ENCODE measurements at regions not wholly inside any gene's neighbourhood (a gene's known extent, or its start where the extent isn't known, plus 50 kb on each side); places are given as distances from the start of the nearest gene placed in this dataset.

- TF ChIP-seq RNF219 (CRISPR knock-in tag; IDR thresholded peaks at IDR 0.05) (no peak), ZNF337 (CRISPR knock-in tag; IDR thresholded peaks at IDR 0.05; ENCODE audit: borderline replicate concordance, low read depth) (0 out of 2 replicates have a peak, but pooled peaks have one; percentile 35), SP2 (CRISPR knock-in tag; IDR thresholded peaks at IDR 0.05) (no peak), NR2F1 (CRISPR knock-in tag; IDR thresholded peaks at IDR 0.05) (no peak), ZNF446 (CRISPR knock-in tag; IDR thresholded peaks at IDR 0.05) (no peak), PAF1 (CRISPR knock-in tag; IDR thresholded peaks at IDR 0.05) (no peak), MXD1 (CRISPR knock-in tag; IDR thresholded peaks at IDR 0.05) (peak; percentile 45; the same call in 1 of the 2 replicates), ZNF274 (CRISPR knock-in tag; IDR thresholded peaks at IDR 0.05) (peak; percentile 58; the same call in 1 of the 2 replicates), CC2D1A (CRISPR knock-in tag; IDR thresholded peaks at IDR 0.05) (no peak), NCOA5 (CRISPR knock-in tag; IDR thresholded peaks at IDR 0.05) (no peak), SRSF4 (IDR thresholded peaks at IDR 0.05; ENCODE audit: low read depth, low read length, poor library complexity, severe bottlenecking) (no peak), SRY (CRISPR knock-in tag; IDR thresholded peaks at IDR 0.05) (no peak), ZSCAN9 (CRISPR knock-in tag; IDR thresholded peaks at IDR 0.05; ENCODE audit: borderline replicate concordance) (no peak), ZHX2 (IDR thresholded peaks at IDR 0.05; ENCODE audit: low read depth) (no peak), ZHX2 (CRISPR knock-in tag; IDR thresholded peaks at IDR 0.05; ENCODE audit: borderline replicate concordance) (no peak), ZNF687 (CRISPR knock-in tag; IDR thresholded peaks at IDR 0.05) (peak; percentile 65)
Observed at GRCh38 chr20:4091490-4092479, 56.8 kb upstream of the SMOX start (continued).
